Psoas muscle (tissue), 7 donors: ENCODE measurements at regions not wholly inside any gene's neighbourhood (a gene's known extent, or its start where the extent isn't known, plus 50 kb on each side); places are given as distances from the start of the nearest gene placed in this dataset.

Experiments used
- ATAC-seq, 4 donors: fragments of 200-7000 bp; cut with Tn5 transposase; one replicate each; pipeline ENCODE4 v1.9.1; 2020; ENCODE audit warnings: moderate library complexity in 3 of 4, mild to moderate bottlenecking in 2 of 4
- DNase-seq, 2 donors: peaks; one replicate each; pipeline ENCODE4 v3.0.0-alpha.2; 2020
- H3K27ac ChIP-seq: fragments of 200-600 bp; one replicate; pipeline ENCODE4 v1.8.0; 2022
- H3K27me3 ChIP-seq, 3 donors: fragments of 200-600 bp in 1 of 3; one replicate each; pipeline versions ENCODE4 v1.6.1 to v1.8.0; 2013 to 2022; ENCODE audit warnings: low read length in 2 of 3, mild to moderate bottlenecking in 2 of 3, moderate library complexity in 1 of 3; ENCODE audit not compliant: insufficient read depth in 3 of 3
- H3K36me3 ChIP-seq, 2 donors: fragments of 200-600 bp in 1 of 2; one replicate each; pipeline versions ENCODE4 v1.6.1 to v1.8.0; 2013 to 2022; ENCODE audit warnings: low read depth in 1 of 2, mild to moderate bottlenecking in 1 of 2, moderate library complexity in 1 of 2; ENCODE audit not compliant: insufficient read depth in 1 of 2
- H3K4me1 ChIP-seq: fragments of 200-600 bp; one replicate; pipeline ENCODE4 v1.8.0; 2022
- H3K4me3 ChIP-seq: fragments of 200-600 bp; one replicate; pipeline ENCODE4 v1.8.0; 2022; ENCODE audit warnings: mild to moderate bottlenecking
- H3K9me3 ChIP-seq: fragments of 200-600 bp; one replicate; pipeline ENCODE4 v1.8.0; 2022
- WGBS, 3 donors: extraction: QIAGEN DNeasy Blood & Tissue Kit; methylation state at CpG; one replicate each; pipeline versions ENCODE4 v1.1.6 to v1.1.7; 2013; 5-methylcytosine and 5-hydroxymethylcytosine counted together
- intact Hi-C, 2 donors: fragments of 100-400 bp; cut with DNase I; formaldehyde crosslinking; loops; one replicate each; pipeline versions ENCODE4 v1.11.0 to v1.14.2; 2022
- TF ChIP-seq, protein P1 (sequence below): fragments of 200-600 bp; IDR thresholded peaks from one replicate; pipeline ENCODE4 v1.8.0; 2022; ENCODE audit warnings: antibody characterized with exemption
- donor health status: healthy with polysubstance abuse.
- donor health status: DM: no; HTN: no; CAD: no; lungs with moderate emphysema.
- donor health status: Bipolar disorder and iron deficiency.
- donor health status: healthy.
- donor health status: DM: yes; HTN: yes; CAD: no.
- donor health status: DM: no; HTN: no; CAD: no.
- donor health status: DM: yes; HTN: yes; CAD: no.

DNA sequence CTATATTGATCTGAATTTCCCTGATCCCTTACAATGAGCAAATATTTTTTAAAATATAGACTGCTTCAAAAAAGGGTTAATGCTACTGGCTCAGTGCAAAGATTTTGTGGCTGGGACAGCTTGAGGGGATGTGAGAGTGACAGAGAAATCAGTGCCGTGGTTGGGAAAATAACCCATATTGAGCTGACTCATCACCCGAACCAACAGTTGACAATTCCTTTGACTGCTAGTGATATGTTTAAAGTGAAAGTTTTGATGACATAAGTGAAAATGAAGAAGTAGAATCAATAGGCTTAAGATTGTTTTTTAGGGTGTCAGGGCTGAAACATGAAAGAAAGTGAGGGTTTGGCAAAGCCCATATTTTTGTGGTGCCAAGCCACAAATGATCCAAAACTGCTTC lies 257.1 kb upstream of the TENM4 start:
- Histone ChIP-seq H3K27me3 (peaks cover 0 to 4% (median 0%) of the 10 kb centered on the region in 3 donors), H3K4me3 (no peak overlapping the region), H3K4me1 (no peaks in the 10 kb centered on the region), H3K9me3 (no peaks in the 10 kb centered on the region), H3K36me3 (no peaks in the 10 kb centered on the region), H3K27ac (no peak overlapping the region)
- intact Hi-C loops = no loop called here
- TF ChIP-seq, protein P1, sequence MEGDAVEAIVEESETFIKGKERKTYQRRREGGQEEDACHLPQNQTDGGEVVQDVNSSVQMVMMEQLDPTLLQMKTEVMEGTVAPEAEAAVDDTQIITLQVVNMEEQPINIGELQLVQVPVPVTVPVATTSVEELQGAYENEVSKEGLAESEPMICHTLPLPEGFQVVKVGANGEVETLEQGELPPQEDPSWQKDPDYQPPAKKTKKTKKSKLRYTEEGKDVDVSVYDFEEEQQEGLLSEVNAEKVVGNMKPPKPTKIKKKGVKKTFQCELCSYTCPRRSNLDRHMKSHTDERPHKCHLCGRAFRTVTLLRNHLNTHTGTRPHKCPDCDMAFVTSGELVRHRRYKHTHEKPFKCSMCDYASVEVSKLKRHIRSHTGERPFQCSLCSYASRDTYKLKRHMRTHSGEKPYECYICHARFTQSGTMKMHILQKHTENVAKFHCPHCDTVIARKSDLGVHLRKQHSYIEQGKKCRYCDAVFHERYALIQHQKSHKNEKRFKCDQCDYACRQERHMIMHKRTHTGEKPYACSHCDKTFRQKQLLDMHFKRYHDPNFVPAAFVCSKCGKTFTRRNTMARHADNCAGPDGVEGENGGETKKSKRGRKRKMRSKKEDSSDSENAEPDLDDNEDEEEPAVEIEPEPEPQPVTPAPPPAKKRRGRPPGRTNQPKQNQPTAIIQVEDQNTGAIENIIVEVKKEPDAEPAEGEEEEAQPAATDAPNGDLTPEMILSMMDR = no peak
- no peak for ATAC-seq
- no peak for DNase-seq
- WGBS, 3 donors = 62 to 79% (median 75%) methylated on average over 2 of the region's 2 CpGs

GRCh38 chr11:79694368-79694767 lies 253.5 kb upstream of the TENM4 start:
- no peaks in the 10 kb centered on the region for H3K36me3 ChIP-seq
- no peak overlapping the region for H3K4me3 ChIP-seq
- H3K4me1 ChIP-seq = no peaks in the 10 kb centered on the region
- intact Hi-C loops = no loop called here
- ATAC-seq (no peak), DNase-seq (no peak)
- WGBS, 3 donors = 91% methylated on average over 1 of the region's 1 CpG
- no peaks in the 10 kb centered on the region for H3K9me3 ChIP-seq
- TF ChIP-seq, protein P1 = no peak
- H3K27ac ChIP-seq = no peak overlapping the region
- peaks cover 0 to 4% (median 0%) of the 10 kb centered on the region in 3 donors for H3K27me3 ChIP-seq

- TF ChIP-seq, protein P1 = no peak
- H3K4me1 ChIP-seq = no peaks in the 10 kb centered on the region
- no peak overlapping the region for H3K4me3 ChIP-seq
- DNase-seq (no peak), ATAC-seq (no peak)
- no peaks in the 10 kb centered on the region for H3K9me3 ChIP-seq
- WGBS, 3 donors = 80 to 85% (median 84%) methylated on average over 2 of the region's 2 CpGs
- no peaks in the 10 kb centered on the region for H3K36me3 ChIP-seq
- intact Hi-C loops = no loop called here
- no peaks in the 10 kb centered on the region for H3K27me3 ChIP-seq
- no peak overlapping the region for H3K27ac ChIP-seq
These were observed 250.6 kb upstream of the TENM4 start for GRCh38 chr11:79691445-79691844.

DNA sequence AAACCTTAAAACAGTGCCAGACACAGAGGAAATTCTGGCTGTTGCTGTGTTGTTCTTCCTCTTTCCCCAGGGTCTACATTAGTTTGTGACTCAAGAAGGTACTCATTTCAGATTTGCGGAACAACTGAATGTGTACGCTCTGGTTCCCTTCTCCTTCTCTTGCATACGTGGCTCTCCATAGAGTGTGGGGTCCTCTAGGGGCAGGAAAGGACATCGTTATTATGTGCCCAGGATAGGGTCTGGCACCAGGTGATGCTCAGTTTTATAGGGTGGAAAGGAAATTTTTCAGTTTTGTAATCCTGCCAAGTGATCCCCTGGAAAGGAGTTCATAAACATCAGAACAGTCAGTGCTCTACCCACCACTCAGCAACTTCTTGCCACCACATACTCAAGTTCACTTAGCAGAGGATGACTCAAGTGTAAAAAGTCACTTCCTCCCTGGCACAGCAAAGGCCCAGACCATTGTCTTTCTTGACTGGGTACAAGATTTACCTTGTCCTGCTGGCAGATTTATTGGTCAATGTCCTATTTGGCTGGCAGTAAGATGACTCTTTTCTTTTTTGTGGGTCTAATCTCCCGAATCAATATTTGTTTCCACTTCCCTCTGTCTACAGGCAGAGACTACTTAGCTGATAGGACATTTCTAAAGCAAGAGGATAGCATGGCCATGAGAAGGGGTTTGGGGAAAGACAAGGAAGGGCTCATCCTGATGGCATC lies 246.0 kb upstream of the TENM4 start:
- H3K4me1 ChIP-seq = no peaks in the 10 kb centered on the region
- H3K27me3 ChIP-seq = no peaks in the 10 kb centered on the region
- WGBS, 3 donors = 73 to 83% (median 76%) methylated on average over 5 of the region's 5 CpGs
- intact Hi-C loops = no loop called here
- DNase-seq (no peak), ATAC-seq (no peak)
- no peak overlapping the region for H3K27ac ChIP-seq
- no peak overlapping the region for H3K4me3 ChIP-seq
- TF ChIP-seq, protein P1 = no peak
- no peaks in the 10 kb centered on the region for H3K9me3 ChIP-seq
- no peaks in the 10 kb centered on the region for H3K36me3 ChIP-seq

- ATAC-seq (no peak), DNase-seq (no peak)
- 60 to 71% (median 65%) methylated on average over 1 of the region's 1 CpG for WGBS, 3 donors
- Histone ChIP-seq H3K36me3 (no peaks in the 10 kb centered on the region), H3K9me3 (no peaks in the 10 kb centered on the region), H3K27me3 (no peaks in the 10 kb centered on the region), H3K4me1 (no peaks in the 10 kb centered on the region), H3K4me3 (no peak overlapping the region), H3K27ac (no peak overlapping the region)
- intact Hi-C loops = no loop called here
- TF ChIP-seq, protein P1 = no peak
These were observed 243.1 kb upstream of the TENM4 start for GRCh38 chr11:79683930-79684329.
